GM19328 (cell line): ENCODE measurements at regions not wholly inside any gene's neighbourhood (a gene's known extent, or its start where the extent isn't known, plus 50 kb on each side); places are given as distances from the start of the nearest gene placed in this dataset.
"Not testable (repeated sequence)": the region's sequence is repeated elsewhere in the genome, so short reads cannot be mapped to it uniquely, and the experiment has no call there.

Experiments
- ATAC-seq: cut with Tn5 transposase; IDR thresholded peaks from one replicate; pipeline ENCODE4 v1.9.1; 2021; ENCODE audit warnings: mild to moderate bottlenecking, moderate library complexity; ENCODE audit not compliant: unreplicated experiment

DNA sequence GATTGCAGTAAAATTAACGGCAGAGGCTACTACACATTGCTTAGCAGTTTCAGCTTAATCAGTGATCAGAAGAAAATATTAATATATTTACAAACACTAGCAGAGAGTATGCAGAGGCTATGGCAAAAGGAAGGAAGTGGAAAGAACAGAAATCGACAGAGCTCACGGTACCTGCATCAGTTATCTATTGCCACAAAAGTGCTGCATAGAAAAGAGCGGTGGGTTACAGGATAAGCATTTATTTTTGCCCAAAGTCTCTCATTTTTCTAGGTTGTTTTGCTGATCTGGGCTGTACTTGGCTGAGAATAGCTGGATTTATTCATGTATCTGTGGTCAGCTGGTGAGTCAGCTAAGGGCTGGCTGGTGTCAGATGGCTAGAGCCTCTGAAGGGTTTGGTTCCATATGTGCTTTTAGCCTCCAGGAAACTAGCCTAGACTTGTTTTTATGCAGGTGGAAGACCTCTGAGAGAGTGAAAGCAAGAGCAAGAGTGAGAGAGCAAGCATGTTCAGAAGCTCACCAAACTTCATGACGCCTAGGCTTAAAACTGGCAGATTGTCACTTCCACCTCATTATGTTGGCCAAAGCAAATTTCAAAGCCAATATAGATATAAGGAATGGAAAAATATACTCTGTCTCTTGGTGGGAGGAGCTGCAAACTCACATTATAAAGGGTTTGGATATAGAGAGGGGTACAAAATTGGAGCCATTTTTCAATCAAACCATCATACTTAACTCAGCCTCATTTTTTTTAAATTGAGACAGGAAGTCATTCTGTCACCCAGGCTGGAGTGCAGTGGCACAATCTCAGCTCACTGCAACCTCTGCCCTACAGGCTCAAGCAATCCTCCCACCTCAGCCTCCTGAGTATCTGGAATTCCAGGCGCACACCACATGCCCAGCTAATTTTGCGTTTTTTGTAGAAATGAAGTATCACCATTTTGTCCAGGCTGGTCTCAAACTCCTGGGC is 153.2 kb upstream of the RPL34 start:
- peak; percentile 71 for ATAC-seq

GRCh38 chr4:108465886-108466500 is 154.4 kb upstream of the RPL34 start:
- no peak for ATAC-seq

DNA sequence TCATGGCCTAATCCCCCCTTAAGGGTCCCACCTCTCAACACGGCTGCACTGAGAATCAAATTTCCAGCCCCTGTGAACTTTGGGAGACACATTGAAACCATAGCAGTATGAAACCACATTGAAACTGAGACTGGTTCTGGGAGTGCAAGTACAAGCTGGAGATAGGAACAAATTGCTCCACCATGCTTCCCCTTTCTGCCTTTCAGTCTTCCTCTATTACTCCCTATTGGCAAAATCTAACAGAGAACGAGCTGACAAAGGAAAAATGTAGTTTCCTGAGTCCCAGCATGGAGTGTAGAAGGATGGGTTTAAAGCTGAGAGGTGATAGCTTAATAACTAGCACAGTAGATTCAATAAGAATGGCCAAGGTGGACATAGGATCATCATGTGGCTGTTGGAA is 161.7 kb upstream of the RPL34 start:
- ATAC-seq: no peak

DNA sequence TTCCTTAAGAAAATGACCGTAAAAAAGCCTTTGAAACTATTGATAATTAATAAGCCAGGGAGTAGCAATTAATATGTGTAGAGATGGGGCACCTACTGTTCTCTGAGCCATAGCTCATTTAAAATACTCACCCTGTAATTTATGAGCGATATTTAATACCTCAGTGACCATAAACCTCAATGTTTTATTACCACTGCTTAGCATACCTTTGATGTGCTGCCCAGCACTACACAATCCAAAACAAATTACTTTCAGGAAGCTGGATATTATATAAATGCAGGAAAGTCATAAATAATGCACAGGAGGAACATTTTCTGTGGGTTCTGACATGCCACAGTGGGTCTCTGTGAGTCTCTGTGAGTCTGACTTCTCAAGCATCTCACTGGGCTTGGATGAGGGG is 166.1 kb upstream of the RPL34 start:
- ATAC-seq: no peak

GRCh38 chr4:108453366-108453765 is 167.0 kb upstream of the RPL34 start:
- no peak for ATAC-seq

GRCh38 chr4:108450236-108450898 is 170.0 kb upstream of the RPL34 start:
- no peak for ATAC-seq

DNA sequence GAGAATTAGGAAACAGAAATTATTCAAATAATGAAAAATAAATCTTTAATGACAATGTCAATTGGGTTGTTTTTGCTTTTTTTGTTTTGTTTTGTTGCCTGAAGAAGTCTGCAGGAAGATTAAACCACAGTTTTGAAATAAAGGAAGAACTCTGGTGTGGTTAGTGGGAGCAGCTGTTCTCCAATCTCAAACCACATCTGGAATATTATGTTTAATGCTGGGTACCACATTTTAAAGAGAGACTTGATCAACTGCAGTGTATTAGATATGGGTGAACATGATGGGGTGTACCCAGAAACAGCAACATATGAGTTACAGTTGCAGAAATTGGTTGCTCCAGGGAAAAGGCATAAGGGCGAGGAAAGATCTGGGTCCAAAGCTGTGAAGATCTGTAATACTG is 171.2 kb upstream of the RPL34 start:
- ATAC-seq: no peak

DNA sequence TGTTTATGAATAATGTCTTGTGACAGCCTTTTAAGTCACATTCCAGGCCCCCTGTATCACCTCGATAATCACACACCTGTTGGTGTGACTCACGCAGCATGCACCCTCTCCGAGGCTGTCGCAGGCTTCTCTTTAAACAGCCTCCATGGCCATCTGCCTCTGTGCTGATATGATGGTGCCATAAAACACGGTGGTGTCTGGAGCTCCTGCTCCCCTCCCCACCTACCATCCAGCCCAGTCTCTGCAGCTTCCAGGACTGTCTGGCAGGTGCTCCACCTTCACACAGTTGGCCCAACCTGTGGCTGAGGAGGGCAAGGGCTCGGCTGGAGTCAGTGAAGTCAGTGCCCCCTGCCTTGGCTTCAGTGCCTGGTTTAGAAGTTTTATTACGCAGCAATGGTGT is 173.8 kb upstream of the RPL34 start:
- ATAC-seq: no peak

DNA sequence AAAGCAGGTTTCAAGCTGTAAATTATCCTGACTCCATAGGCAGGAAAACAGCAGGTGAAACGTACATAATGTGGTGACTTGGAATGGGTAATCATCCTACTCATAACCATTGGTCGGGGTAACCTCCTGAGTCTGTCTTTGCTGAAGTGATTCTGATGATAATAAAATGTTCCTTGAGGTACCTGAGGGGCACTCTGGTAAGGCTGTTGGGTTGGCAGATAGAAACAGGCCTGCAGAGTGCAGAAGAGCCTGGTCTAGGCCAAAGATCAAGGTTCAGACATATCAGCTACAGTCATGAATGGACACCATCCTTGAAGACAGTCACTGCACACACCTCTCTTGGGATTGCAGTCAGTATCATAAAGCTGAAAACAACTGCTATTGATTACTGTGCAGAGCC is 174.7 kb upstream of the RPL34 start:
- ATAC-seq: no peak

GRCh38 chr4:108443585-108443984 is 176.8 kb upstream of the RPL34 start:
- ATAC-seq: no peak

DNA sequence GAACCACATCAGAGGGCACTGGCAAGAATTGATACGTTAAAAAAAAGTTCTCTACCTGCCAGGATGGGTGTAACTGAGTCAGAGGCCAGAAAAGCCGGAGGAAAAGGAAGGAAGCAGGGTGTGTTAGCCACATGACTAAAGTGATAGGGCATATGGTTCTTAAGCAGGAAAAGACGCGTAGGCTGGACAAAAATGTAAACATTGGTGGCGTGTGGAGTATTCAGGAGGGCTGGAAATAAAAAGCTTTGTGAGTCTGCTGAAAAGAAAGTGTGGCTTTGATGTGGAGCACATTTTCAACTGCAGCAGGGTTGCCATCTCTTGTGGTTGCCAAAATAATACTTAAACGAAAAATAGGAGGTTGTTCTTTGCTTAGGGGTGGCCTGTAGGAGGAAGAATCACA is 186.5 kb upstream of the RPL34 start:
- ATAC-seq: no peak

GRCh38 chr4:108433394-108433793 is 187.0 kb upstream of the RPL34 start:
- not testable (repeated sequence) for ATAC-seq

DNA sequence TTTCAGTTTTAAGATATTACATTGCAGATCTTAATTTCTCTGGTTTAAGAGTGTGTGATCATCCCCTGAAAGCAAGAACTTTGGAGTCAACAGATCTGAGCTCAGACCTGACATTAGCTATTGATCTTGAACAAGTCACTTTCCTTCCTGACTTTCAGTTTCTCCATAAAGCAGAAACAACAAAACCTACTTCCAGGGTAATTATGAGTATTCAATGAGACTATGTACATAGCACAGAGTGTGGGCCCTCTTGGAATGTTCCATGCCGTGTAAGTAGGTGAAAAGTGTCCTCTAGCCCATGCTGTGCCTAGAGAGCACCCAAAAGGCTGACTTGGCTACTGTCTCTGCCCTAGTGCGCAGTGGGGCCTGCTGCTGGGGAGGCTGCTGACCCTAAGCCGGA is 188.0 kb upstream of the RPL34 start:
- ATAC-seq: no peak

- no peak for ATAC-seq
Observed at GRCh38 chr4:108431986-108432385, 188.4 kb upstream of the RPL34 start.

GRCh38 chr4:108430921-108431320 is 189.5 kb upstream of the RPL34 start:
- no peak for ATAC-seq

DNA sequence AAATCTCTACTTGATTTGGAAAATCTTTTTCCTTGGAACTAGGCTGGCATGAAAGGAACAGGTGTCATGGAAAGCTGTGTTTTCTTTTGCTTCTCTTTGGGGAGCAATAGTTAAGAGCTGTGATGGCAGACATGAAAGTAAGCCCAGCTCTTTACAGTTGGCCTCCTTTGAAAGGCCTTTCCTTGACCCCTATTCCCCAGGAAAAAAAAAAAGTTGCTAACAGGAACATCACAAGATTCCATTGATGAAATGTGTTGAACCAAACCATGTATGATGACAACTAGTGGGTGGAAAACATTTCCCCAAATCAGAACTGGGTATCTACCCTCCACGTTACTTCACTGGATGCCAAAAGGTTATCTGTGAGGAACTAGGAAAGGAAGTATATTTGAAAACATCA is 190.7 kb upstream of the RPL34 start:
- ATAC-seq: no peak

- ATAC-seq: no peak
Observed at GRCh38 chr4:108428923-108429322, 191.5 kb upstream of the RPL34 start.

GRCh38 chr4:108427946-108428485 is 192.4 kb upstream of the RPL34 start:
- no peak for ATAC-seq

DNA sequence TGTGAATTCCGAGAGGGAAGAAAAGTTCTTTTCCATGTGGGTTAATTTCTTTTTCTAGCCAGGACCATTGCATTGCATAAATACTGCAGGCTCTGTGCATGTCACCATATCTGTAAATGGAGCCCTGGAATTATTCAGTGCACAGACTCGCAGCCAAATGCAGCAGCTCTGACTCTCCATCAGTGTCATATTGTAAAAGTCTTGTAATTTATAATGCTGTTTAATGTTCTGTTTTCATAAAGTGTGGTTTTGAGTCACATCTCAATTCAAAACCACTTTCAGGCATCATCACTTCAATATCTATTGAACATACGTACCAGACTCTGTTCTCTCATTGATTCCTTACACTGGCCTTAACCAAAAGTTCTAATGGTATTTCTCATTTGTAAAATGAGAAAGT is 193.9 kb upstream of the RPL34 start:
- ATAC-seq: no peak

DNA sequence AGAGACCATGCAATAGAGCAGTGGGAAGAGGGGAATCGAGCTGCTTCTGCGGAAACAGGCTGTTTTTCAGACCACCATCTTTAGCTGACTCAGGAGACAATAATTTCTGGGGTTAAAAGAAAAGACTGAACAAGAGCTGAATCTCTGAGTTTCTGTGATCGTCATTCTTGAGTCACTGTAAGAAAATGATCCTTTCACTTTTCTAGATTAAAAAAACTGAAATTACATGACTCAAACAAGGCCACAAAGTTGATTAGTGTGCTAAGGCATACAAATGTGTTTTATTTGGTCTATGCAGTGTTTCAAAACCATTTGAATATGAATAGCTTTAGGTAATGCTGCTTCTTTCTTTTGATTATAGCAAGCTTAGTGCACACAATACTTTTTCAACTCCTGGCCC is 194.4 kb upstream of the RPL34 start:
- ATAC-seq: no peak

- ATAC-seq: no peak
Observed at GRCh38 chr4:108417923-108418322, 202.5 kb upstream of the RPL34 start.

- no peak for ATAC-seq
Observed at GRCh38 chr4:108416831-108417230, 203.5 kb upstream of the RPL34 start.
